ENCODE measurements at regions not wholly inside any gene's neighbourhood (a gene's known extent, or its start where the extent isn't known, plus 50 kb on each side); places are given as distances from the start of the nearest gene placed in this dataset.

GRCh38 chr1:143735764-143736461 lies 235.9 kb downstream of the FAM72C start (continued):
- TF ChIP-seq ZSCAN5A (tag by site-specific recombination; IDR thresholded peaks at IDR 0.05) (no peak), ZNF560 (tag by site-specific recombination; IDR thresholded peaks at IDR 0.05; ENCODE audit: borderline replicate concordance) (no peak), ZNF366 (tag by site-specific recombination; conservative IDR thresholded peaks at IDR 0.05) (0 out of 2 replicates have a peak, but pooled peaks have one; percentile 50), ZNF837 (tag by site-specific recombination; IDR thresholded peaks at IDR 0.05) (no peak), ZNF548 (tag by site-specific recombination; IDR thresholded peaks at IDR 0.05) (no peak), ZNF175 (tag by site-specific recombination; IDR thresholded peaks at IDR 0.05) (no peak), ZNF621 (tag by site-specific recombination; IDR thresholded peaks at IDR 0.05) (no peak), ZNF132 (tag by site-specific recombination; IDR thresholded peaks at IDR 0.05; ENCODE audit: borderline replicate concordance) (no peak), ZNF169 (tag by site-specific recombination; IDR thresholded peaks at IDR 0.05) (no peak), ATF2 (tag by site-specific recombination; IDR thresholded peaks at IDR 0.05; ENCODE audit: low read depth) (no peak), ZNF223 (tag by site-specific recombination; IDR thresholded peaks at IDR 0.05) (no peak), ZNF280C (tag by site-specific recombination; IDR thresholded peaks at IDR 0.05) (no peak), ZNF350 (tag by site-specific recombination; IDR thresholded peaks at IDR 0.05) (no peak), ZFP69B (tag by site-specific recombination; IDR thresholded peaks at IDR 0.05) (no peak), ZNF416 (tag by site-specific recombination; IDR thresholded peaks at IDR 0.05) (no peak), HIC1 (tag by site-specific recombination; IDR thresholded peaks at IDR 0.05) (no peak), WT1 (tag by site-specific recombination; IDR thresholded peaks at IDR 0.05) (no peak), ZNF26 (tag by site-specific recombination; IDR thresholded peaks at IDR 0.05) (no peak), ZFP3 (tag by site-specific recombination; IDR thresholded peaks at IDR 0.05; ENCODE audit: low read depth) (no peak), FEZF1 (tag by site-specific recombination; IDR thresholded peaks at IDR 0.05) (no peak), ZNF561 (tag by site-specific recombination; IDR thresholded peaks at IDR 0.05; ENCODE audit: borderline replicate concordance) (peak; percentile 83; the same call in 1 of the 2 replicates), ZNF660 (tag by site-specific recombination; IDR thresholded peaks at IDR 0.05) (peak; percentile 78), ZNF449 (tag by site-specific recombination; IDR thresholded peaks at IDR 0.05) (no peak), ZNF423 (tag by site-specific recombination; IDR thresholded peaks at IDR 0.05) (no peak), ZNF341 (tag by site-specific recombination; IDR thresholded peaks at IDR 0.05; ENCODE audit: low read depth) (no peak), ZNF362 (tag by site-specific recombination; IDR thresholded peaks at IDR 0.05) (no peak), ELK4 (IDR thresholded peaks at IDR 0.05; ENCODE audit: borderline replicate concordance, low read depth, low read length) (no peak)
